Endothelial cell (in vitro differentiated cells): ENCODE measurements at regions not wholly inside any gene's neighbourhood (a gene's known extent, or its start where the extent isn't known, plus 50 kb on each side); places are given as distances from the start of the nearest gene placed in this dataset.
"Not testable (repeated sequence)": the region's sequence is repeated elsewhere in the genome, so short reads cannot be mapped to it uniquely, and the experiment has no call there.

Experiments used
- DNase-seq: peaks from one replicate; pipeline ENCODE4 v3.0.0; 2021; ENCODE audit warnings: low spot score
- H3K27ac Mint-ChIP-seq: one replicate; pipeline ENCODE4 v1.8.0; 2021; ENCODE audit warnings: mixed read lengths, inconsistent platforms; ENCODE audit not compliant: unreplicated experiment
- H3K27me3 Mint-ChIP-seq: one replicate; pipeline ENCODE4 v1.8.0; 2021; ENCODE audit warnings: mild to moderate bottlenecking, moderate library complexity, mixed read lengths, inconsistent platforms; ENCODE audit not compliant: unreplicated experiment
- H3K36me3 Mint-ChIP-seq: one replicate; pipeline ENCODE4 v1.8.0; 2021; ENCODE audit warnings: mild to moderate bottlenecking, low read depth, mixed read lengths, inconsistent platforms; ENCODE audit not compliant: unreplicated experiment
- H3K4me1 Mint-ChIP-seq: one replicate; pipeline ENCODE4 v1.8.0; 2021; ENCODE audit warnings: mild to moderate bottlenecking, mixed read lengths, inconsistent platforms; ENCODE audit not compliant: unreplicated experiment
- H3K4me3 Mint-ChIP-seq: one replicate; pipeline ENCODE4 v1.8.0; 2021; ENCODE audit warnings: mild to moderate bottlenecking, mixed read lengths, inconsistent platforms; ENCODE audit not compliant: unreplicated experiment
- H3K9me3 Mint-ChIP-seq: one replicate; pipeline ENCODE4 v1.8.0; 2021; ENCODE audit warnings: mixed read lengths, inconsistent platforms; ENCODE audit not compliant: unreplicated experiment
- CTCF ChIP-seq: fragments of 200-600 bp; sonication (generic); IDR thresholded peaks from one replicate; pipeline ENCODE4 v1.5.0; 2021; ENCODE audit warnings: antibody characterized with exemption; ENCODE audit not compliant: unreplicated experiment

- not testable (repeated sequence) for DNase-seq, H3K4me1 Mint-ChIP-seq, H3K36me3 Mint-ChIP-seq, H3K4me3 Mint-ChIP-seq, H3K27me3 Mint-ChIP-seq, H3K9me3 Mint-ChIP-seq, H3K27ac Mint-ChIP-seq
Measured at GRCh38 chrX:76774912-76775311, 347.4 kb downstream of the MAGEE1 start.

GRCh38 chrX:76796311-76796710, 368.8 kb downstream of the MAGEE1 start:
- no peaks in the 10 kb centered on the region for H3K36me3 Mint-ChIP-seq
- DNase-seq, result no peak
- H3K9me3 Mint-ChIP-seq, result no peaks in the 10 kb centered on the region
- no peaks in the 10 kb centered on the region for H3K4me1 Mint-ChIP-seq
- no peak overlapping the region for H3K4me3 Mint-ChIP-seq
- no peak for TF ChIP-seq CTCF
- H3K27ac Mint-ChIP-seq, result no peak overlapping the region
- H3K27me3 Mint-ChIP-seq, result no peaks in the 10 kb centered on the region

GRCh38 chrX:76802708-76803107, 375.2 kb downstream of the MAGEE1 start:
- Mint-ChIP-seq H3K27ac (no peak overlapping the region), H3K27me3 (no peaks in the 10 kb centered on the region), H3K36me3 (no peaks in the 10 kb centered on the region), H3K4me1 (no peaks in the 10 kb centered on the region), H3K9me3 (no peaks in the 10 kb centered on the region), H3K4me3 (no peak overlapping the region)
- no peak for DNase-seq
- TF ChIP-seq CTCF, result no peak

GRCh38 chrX:76815754-76816153, 388.2 kb downstream of the MAGEE1 start:
- Mint-ChIP-seq H3K27ac (no peak overlapping the region), H3K9me3 (no peaks in the 10 kb centered on the region), H3K4me3 (no peak overlapping the region), H3K36me3 (no peaks in the 10 kb centered on the region), H3K4me1 (no peaks in the 10 kb centered on the region), H3K27me3 (no peaks in the 10 kb centered on the region)
- no peak for DNase-seq
- TF ChIP-seq CTCF, result no peak

GRCh38 chrX:76817279-76817678, 389.8 kb downstream of the MAGEE1 start:
- not testable (repeated sequence) for H3K27me3 Mint-ChIP-seq, H3K4me1 Mint-ChIP-seq, H3K36me3 Mint-ChIP-seq, H3K9me3 Mint-ChIP-seq, DNase-seq, H3K4me3 Mint-ChIP-seq, H3K27ac Mint-ChIP-seq

- no peaks in the 10 kb centered on the region for H3K27me3 Mint-ChIP-seq
- no peaks in the 10 kb centered on the region for H3K4me1 Mint-ChIP-seq
- no peak for TF ChIP-seq CTCF
- H3K36me3 Mint-ChIP-seq, result no peaks in the 10 kb centered on the region
- DNase-seq, result no peak
- no peaks in the 10 kb centered on the region for H3K9me3 Mint-ChIP-seq
- no peak overlapping the region for H3K4me3 Mint-ChIP-seq
- H3K27ac Mint-ChIP-seq, result no peak overlapping the region
Measured at GRCh38 chrX:76821276-76821675, 393.8 kb downstream of the MAGEE1 start.
